HEK293T (cell line): ENCODE measurements at regions not wholly inside any gene's neighbourhood (a gene's known extent, or its start where the extent isn't known, plus 50 kb on each side); places are given as distances from the start of the nearest gene placed in this dataset.

Source experiments
- ARNT ChIP-seq: fragments of 450-650 bp; IDR thresholded peaks from 2 replicates; pipeline ENCODE4 v1.6.1; 2017; ENCODE audit warnings: mild to moderate bottlenecking
- HDGF ChIP-seq: fragments of 450-650 bp; IDR thresholded peaks from 2 replicates; pipeline ENCODE4 v1.6.1; 2017; ENCODE audit warnings: antibody characterized with exemption, borderline replicate concordance
- PKNOX1 ChIP-seq: fragments of 450-650 bp; IDR thresholded peaks from 2 replicates; pipeline ENCODE4 v1.6.1; 2016
- SP1 ChIP-seq: fragments of 450-650 bp; IDR thresholded peaks from 2 replicates; pipeline ENCODE4 v1.6.1; 2017

GRCh38 chr2:128979182-128979581 lies 660.5 kb upstream of the HS6ST1 start:
- TF ChIP-seq HDGF = no peak
- TF ChIP-seq SP1 = no peak
- TF ChIP-seq PKNOX1 = no peak
- no peak for TF ChIP-seq ARNT
